ENCODE measurements at regions not wholly inside any gene's neighbourhood (a gene's known extent, or its start where the extent isn't known, plus 50 kb on each side); places are given as distances from the start of the nearest gene placed in this dataset.

DNA sequence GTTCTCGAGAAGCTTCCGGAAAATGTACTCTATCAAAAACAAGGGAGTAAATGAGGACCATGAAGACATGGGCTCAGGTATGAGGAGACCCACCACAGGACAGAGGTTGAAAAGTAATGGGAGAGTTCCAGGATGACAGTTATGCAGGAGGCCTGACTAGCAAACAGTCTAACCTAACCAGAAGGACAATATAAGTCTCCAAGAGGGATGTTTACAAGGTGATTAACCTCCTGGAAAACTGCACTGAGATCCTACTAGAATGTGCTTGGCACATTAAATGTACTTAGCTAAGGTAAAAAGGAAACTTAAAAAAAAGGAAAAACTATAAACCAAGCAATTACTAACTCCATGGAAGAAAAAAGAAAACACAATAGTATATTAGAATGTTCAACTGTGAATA lies 258.3 kb downstream of the KLF5 start:
- Histone ChIP-seq H3K4me3 (no peak overlapping the region), H3K36me3 (no peaks in the 10 kb centered on the region), H3K27me3 (no peaks in the 10 kb centered on the region), H3K4me1 (no peaks in the 10 kb centered on the region), H3K9me3 (peaks cover 0 to 17% (median 0%) of the 10 kb centered on the region in 4 donors), H3K27ac (no peak overlapping the region)
- no peak for DNase-seq (ENCODE audit: low spot score in 2 of 2)
- 92 to 98% methylated on average over 2 of the region's 2 CpGs for WGBS, 2 donors
- TF ChIP-seq EP300 (IDR thresholded peaks at IDR 0.05) = no peak
- no peak for TF ChIP-seq CTCF (IDR thresholded peaks at IDR 0.05)

DNA sequence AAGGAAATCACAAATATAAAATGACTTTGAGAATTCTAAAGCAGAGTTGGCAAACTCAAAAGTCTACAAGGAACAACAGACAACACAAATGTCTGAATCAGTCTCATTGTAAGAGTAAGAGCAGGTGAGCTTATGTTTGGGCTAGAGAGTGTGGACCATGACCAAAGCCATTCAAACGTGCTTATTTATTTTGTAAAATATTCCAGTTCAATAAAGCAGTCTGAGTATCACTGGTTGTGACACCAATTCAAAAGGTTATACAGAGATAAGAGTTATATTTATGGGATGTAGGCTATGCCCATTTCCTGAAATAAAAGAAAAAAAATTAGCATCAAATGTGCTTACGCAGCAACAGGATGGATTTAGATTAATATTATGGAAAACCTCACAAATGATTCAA lies 251.6 kb downstream of the KLF5 start:
- H3K36me3 ChIP-seq = no peaks in the 10 kb centered on the region
- no peak overlapping the region for H3K27ac ChIP-seq
- H3K4me1 ChIP-seq = no peaks in the 10 kb centered on the region
- H3K27me3 ChIP-seq = no peaks in the 10 kb centered on the region
- WGBS, 2 donors = 86 to 87% methylated on average over 2 of the region's 2 CpGs
- TF ChIP-seq EP300 (IDR thresholded peaks at IDR 0.05) (no peak), POLR2A (IDR thresholded peaks at IDR 0.05) (no peak), CTCF (IDR thresholded peaks at IDR 0.05) (no peak)
- no peak for DNase-seq (ENCODE audit: low spot score in 2 of 2)
- H3K4me3 ChIP-seq = no peak overlapping the region
- peaks cover 0 to 20% (median 0%) of the 10 kb centered on the region in 4 donors for H3K9me3 ChIP-seq

DNA sequence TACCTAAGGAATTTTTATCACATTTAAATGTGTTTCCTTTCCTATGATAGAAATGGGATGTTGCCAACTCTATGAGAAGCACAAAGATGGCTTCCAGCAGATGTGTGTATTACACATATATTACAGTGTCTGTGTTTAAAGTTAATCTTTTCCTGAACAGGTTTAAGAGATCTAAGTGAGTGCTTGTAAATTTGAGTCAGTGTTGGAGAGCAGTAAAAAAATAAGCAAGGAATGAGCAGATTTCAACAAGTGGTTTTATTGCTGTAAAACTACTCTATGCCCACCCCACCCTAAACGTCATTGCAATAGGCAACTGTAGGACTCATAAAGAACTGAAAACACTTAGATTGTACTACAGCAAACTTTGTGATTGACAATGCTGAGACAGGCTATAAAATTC lies 248.7 kb downstream of the KLF5 start:
- H3K9me3 ChIP-seq = peaks cover 0 to 7% (median 0%) of the 10 kb centered on the region in 4 donors
- H3K4me3 ChIP-seq = no peak overlapping the region
- no peak overlapping the region for H3K27ac ChIP-seq
- no peaks in the 10 kb centered on the region for H3K27me3 ChIP-seq
- H3K36me3 ChIP-seq = no peaks in the 10 kb centered on the region
- no peak for DNase-seq (ENCODE audit: low spot score in 2 of 2)
- no peaks in the 10 kb centered on the region for H3K4me1 ChIP-seq
- WGBS, 2 donors = 61 to 70% methylated on average over 1 of the region's 1 CpG
- TF ChIP-seq POLR2A (IDR thresholded peaks at IDR 0.05) = no peak
- TF ChIP-seq EP300 (IDR thresholded peaks at IDR 0.05) = no peak
- TF ChIP-seq CTCF (IDR thresholded peaks at IDR 0.05) = no peak

GRCh38 chr13:73306688-73307087 lies 247.9 kb downstream of the KLF5 start:
- WGBS, 2 donors = 92% methylated on average over 1 of the region's 1 CpG
- no peak for TF ChIP-seq EP300 (IDR thresholded peaks at IDR 0.05)
- TF ChIP-seq CTCF (IDR thresholded peaks at IDR 0.05) = no peak
- no peak for TF ChIP-seq POLR2A (IDR thresholded peaks at IDR 0.05)
- Histone ChIP-seq H3K4me1 (no peaks in the 10 kb centered on the region), H3K27me3 (no peaks in the 10 kb centered on the region), H3K9me3 (no peaks in the 10 kb centered on the region), H3K27ac (no peak overlapping the region), H3K36me3 (no peaks in the 10 kb centered on the region), H3K4me3 (no peak overlapping the region)
- no peak for DNase-seq (ENCODE audit: low spot score in 2 of 2)

GRCh38 chr13:73304442-73304841 lies 245.6 kb downstream of the KLF5 start:
- WGBS, 2 donors = 63 to 68% methylated on average over 2 of the region's 2 CpGs
- Histone ChIP-seq H3K27me3 (no peaks in the 10 kb centered on the region), H3K9me3 (no peaks in the 10 kb centered on the region), H3K4me1 (no peaks in the 10 kb centered on the region), H3K4me3 (no peak overlapping the region), H3K27ac (no peak overlapping the region), H3K36me3 (no peaks in the 10 kb centered on the region)
- TF ChIP-seq POLR2A (IDR thresholded peaks at IDR 0.05) = no peak
- TF ChIP-seq EP300 (IDR thresholded peaks at IDR 0.05) = no peak
- no peak for TF ChIP-seq CTCF (IDR thresholded peaks at IDR 0.05)
- no peak for DNase-seq (ENCODE audit: low spot score in 2 of 2)
